ENCODE measurements at regions not wholly inside any gene's neighbourhood (a gene's known extent, or its start where the extent isn't known, plus 50 kb on each side); places are given as distances from the start of the nearest gene placed in this dataset.

DNA sequence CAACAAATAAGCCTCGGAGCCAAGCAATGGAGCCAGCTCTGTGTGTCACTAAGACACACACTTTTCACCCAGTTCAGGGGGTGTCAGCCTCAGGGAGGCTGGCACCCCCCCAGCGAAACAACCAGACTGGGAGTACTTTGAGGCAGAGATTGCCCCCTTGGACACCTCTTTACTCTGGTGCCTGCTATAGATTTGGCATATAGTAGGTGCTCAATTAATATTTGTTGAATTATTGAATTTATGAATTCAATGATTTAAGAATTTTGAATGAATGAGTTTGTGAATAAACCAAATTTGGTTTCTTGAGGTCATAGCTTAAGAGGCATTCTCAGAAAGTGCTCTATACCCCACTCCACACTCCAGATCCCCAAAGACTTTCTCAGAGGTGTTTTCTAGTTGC is 70.3 kb downstream of the OLIG1 start:
- ChIA-PET POLR2A (no interaction called here), CTCF (interaction anchor here (1.3 kb wide), 1 partner anchor 150 kb away, joined by 3 read pairs; no protein-coding TSS in a partner anchor)
- no peaks in the 10 kb centered on the region for H3K4me1 ChIP-seq (ENCODE audit: control insufficient read depth in 1 of 2, insufficient read depth in 2 of 2, low read depth in 1 of 2, low read length in 1 of 2)
- no peak overlapping the region for H3K27ac ChIP-seq (ENCODE audit: low read depth in 2 of 2, low read length in 1 of 2)
- WGBS (ENCODE audit: low lambda C conversion rate), result 10% methylated on average over 2 of the region's 2 CpGs
- no peak overlapping the region for H3K4me3 ChIP-seq (ENCODE audit: low read depth in 2 of 2, low read length in 1 of 2)
- no peaks in the 10 kb centered on the region for H3K79me2 ChIP-seq (ENCODE audit: insufficient read depth)
- no peak overlapping the region for H3K9ac ChIP-seq
- H3K4me2 ChIP-seq, result no peak overlapping the region
- H2AFZ ChIP-seq (ENCODE audit: low read depth), result no peak overlapping the region
- H3K36me3 ChIP-seq (replicated peaks in 1 of 2; ENCODE audit: control insufficient read depth in 1 of 2, insufficient read depth in 2 of 2, low read length in 1 of 2), result no peaks in the 10 kb centered on the region
- no peak for TF ChIP-seq RFX5 (IDR thresholded peaks at IDR 0.05; ENCODE audit: low read length)
- TF ChIP-seq CHD2 (IDR thresholded peaks at IDR 0.05; ENCODE audit: low read length, partially characterized antibody), result no peak
- TF ChIP-seq, protein P1, sequence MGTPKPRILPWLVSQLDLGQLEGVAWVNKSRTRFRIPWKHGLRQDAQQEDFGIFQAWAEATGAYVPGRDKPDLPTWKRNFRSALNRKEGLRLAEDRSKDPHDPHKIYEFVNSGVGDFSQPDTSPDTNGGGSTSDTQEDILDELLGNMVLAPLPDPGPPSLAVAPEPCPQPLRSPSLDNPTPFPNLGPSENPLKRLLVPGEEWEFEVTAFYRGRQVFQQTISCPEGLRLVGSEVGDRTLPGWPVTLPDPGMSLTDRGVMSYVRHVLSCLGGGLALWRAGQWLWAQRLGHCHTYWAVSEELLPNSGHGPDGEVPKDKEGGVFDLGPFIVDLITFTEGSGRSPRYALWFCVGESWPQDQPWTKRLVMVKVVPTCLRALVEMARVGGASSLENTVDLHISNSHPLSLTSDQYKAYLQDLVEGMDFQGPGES (IDR thresholded peaks at IDR 0.05; ENCODE audit: low read depth, low read length), result no peak
- TF ChIP-seq, protein P2, sequence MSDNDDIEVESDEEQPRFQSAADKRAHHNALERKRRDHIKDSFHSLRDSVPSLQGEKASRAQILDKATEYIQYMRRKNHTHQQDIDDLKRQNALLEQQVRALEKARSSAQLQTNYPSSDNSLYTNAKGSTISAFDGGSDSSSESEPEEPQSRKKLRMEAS (IDR thresholded peaks at IDR 0.05; ENCODE audit: low read depth), result no peak
- no peak for TF ChIP-seq MXI1 (IDR thresholded peaks at IDR 0.05; ENCODE audit: low read depth, low read length)
- no peak for TF ChIP-seq NRF1 (IDR thresholded peaks at IDR 0.05; ENCODE audit: low read depth, low read length)
- TF ChIP-seq, protein P3, sequence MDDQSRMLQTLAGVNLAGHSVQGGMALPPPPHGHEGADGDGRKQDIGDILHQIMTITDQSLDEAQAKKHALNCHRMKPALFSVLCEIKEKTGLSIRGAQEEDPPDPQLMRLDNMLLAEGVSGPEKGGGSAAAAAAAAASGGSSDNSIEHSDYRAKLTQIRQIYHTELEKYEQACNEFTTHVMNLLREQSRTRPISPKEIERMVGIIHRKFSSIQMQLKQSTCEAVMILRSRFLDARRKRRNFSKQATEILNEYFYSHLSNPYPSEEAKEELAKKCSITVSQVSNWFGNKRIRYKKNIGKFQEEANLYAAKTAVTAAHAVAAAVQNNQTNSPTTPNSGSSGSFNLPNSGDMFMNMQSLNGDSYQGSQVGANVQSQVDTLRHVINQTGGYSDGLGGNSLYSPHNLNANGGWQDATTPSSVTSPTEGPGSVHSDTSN (IDR thresholded peaks at IDR 0.05), result no peak
- no peak for TF ChIP-seq TCF12 (IDR thresholded peaks at IDR 0.05)
- TF ChIP-seq YY1 (IDR thresholded peaks at IDR 0.05; ENCODE audit: low read depth), result no peak
- TF ChIP-seq, protein P4, sequence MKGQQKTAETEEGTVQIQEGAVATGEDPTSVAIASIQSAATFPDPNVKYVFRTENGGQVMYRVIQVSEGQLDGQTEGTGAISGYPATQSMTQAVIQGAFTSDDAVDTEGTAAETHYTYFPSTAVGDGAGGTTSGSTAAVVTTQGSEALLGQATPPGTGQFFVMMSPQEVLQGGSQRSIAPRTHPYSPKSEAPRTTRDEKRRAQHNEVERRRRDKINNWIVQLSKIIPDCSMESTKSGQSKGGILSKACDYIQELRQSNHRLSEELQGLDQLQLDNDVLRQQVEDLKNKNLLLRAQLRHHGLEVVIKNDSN (IDR thresholded peaks at IDR 0.05; ENCODE audit: borderline replicate concordance, low read depth), result no peak
- no peaks in the 10 kb centered on the region for H3F3A ChIP-seq (replicated peaks; ENCODE audit: insufficient read depth)
- peaks cover 90% of the 10 kb centered on the region for H3K27me3 ChIP-seq (ENCODE audit: insufficient read depth)
- no peaks in the 10 kb centered on the region for H3K9me3 ChIP-seq
- H4K20me1 ChIP-seq (ENCODE audit: insufficient read depth), result no peaks in the 10 kb centered on the region
- DNase-seq, result no peak
- H3K9me2 ChIP-seq, result no peaks in the 10 kb centered on the region

DNA sequence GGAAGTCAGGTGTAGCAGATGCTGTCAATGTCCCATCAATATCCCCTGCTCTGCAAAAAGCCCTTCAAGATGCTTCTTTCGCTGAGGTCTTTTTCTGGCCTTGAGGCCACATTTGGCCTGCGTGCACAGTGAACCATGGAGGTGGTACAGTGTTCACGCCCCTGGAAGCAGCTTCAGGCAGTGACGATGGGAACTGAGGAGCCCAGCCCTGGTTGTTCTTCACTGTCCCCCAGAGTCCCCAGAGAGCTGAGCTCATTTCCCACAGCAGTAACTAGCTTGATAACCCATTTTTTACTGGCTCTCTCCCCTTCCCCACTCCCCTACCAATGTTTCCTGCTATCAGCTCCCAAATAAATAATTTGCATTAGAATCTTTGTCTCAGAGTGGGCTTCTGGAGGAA is 76.5 kb downstream of the OLIG1 start:
- no peak overlapping the region for H3K4me3 ChIP-seq (ENCODE audit: low read depth in 2 of 2, low read length in 1 of 2)
- no peak overlapping the region for H2AFZ ChIP-seq (ENCODE audit: low read depth)
- no peak for DNase-seq
- no peaks in the 10 kb centered on the region for H3F3A ChIP-seq (replicated peaks; ENCODE audit: insufficient read depth)
- CTCF ChIA-PET, result interaction anchor here (1.5 kb wide), 1 partner anchor 27 kb away, joined by 3 read pairs; no protein-coding TSS in a partner anchor
- H3K79me2 ChIP-seq (ENCODE audit: insufficient read depth), result no peaks in the 10 kb centered on the region
- H3K27ac ChIP-seq (ENCODE audit: low read depth in 2 of 2, low read length in 1 of 2), result no peak overlapping the region
- no peaks in the 10 kb centered on the region for H3K36me3 ChIP-seq (replicated peaks in 1 of 2; ENCODE audit: control insufficient read depth in 1 of 2, insufficient read depth in 2 of 2, low read length in 1 of 2)
- WGBS (ENCODE audit: low lambda C conversion rate), result 3% methylated on average over 4 of the region's 4 CpGs
- H3K9ac ChIP-seq, result no peak overlapping the region
- no peaks in the 10 kb centered on the region for H3K9me2 ChIP-seq
- no peaks in the 10 kb centered on the region for H4K20me1 ChIP-seq (ENCODE audit: insufficient read depth)
- POLR2A ChIA-PET, result no interaction called here
- H3K9me3 ChIP-seq, result no peaks in the 10 kb centered on the region
- H3K4me2 ChIP-seq, result no peak overlapping the region
- no peaks in the 10 kb centered on the region for H3K4me1 ChIP-seq (ENCODE audit: control insufficient read depth in 1 of 2, insufficient read depth in 2 of 2, low read depth in 1 of 2, low read length in 1 of 2)
- H3K27me3 ChIP-seq (ENCODE audit: insufficient read depth), result peaks cover 94% of the 10 kb centered on the region
- TF ChIP-seq MXI1 (IDR thresholded peaks at IDR 0.05; ENCODE audit: low read depth, low read length) (no peak), MEF2A (IDR thresholded peaks at IDR 0.05; ENCODE audit: borderline replicate concordance, low read depth) (no peak), SIN3A (IDR thresholded peaks at IDR 0.05; ENCODE audit: borderline replicate concordance, low read depth, low read length) (no peak), GATA2 (CRISPR knock-in tag; IDR thresholded peaks at IDR 0.05) (no peak), FOXM1 (IDR thresholded peaks at IDR 0.05; ENCODE audit: low read depth) (no peak), NFIC (IDR thresholded peaks at IDR 0.05; ENCODE audit: borderline replicate concordance) (no peak), TEAD4 (IDR thresholded peaks at IDR 0.05; ENCODE audit: borderline replicate concordance, insufficient read depth) (no peak)
- TF ChIP-seq, protein P5, sequence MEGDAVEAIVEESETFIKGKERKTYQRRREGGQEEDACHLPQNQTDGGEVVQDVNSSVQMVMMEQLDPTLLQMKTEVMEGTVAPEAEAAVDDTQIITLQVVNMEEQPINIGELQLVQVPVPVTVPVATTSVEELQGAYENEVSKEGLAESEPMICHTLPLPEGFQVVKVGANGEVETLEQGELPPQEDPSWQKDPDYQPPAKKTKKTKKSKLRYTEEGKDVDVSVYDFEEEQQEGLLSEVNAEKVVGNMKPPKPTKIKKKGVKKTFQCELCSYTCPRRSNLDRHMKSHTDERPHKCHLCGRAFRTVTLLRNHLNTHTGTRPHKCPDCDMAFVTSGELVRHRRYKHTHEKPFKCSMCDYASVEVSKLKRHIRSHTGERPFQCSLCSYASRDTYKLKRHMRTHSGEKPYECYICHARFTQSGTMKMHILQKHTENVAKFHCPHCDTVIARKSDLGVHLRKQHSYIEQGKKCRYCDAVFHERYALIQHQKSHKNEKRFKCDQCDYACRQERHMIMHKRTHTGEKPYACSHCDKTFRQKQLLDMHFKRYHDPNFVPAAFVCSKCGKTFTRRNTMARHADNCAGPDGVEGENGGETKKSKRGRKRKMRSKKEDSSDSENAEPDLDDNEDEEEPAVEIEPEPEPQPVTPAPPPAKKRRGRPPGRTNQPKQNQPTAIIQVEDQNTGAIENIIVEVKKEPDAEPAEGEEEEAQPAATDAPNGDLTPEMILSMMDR (IDR thresholded peaks at IDR 0.05), result no peak
- TF ChIP-seq, protein P1 (IDR thresholded peaks at IDR 0.05; ENCODE audit: low read depth, low read length), result no peak
- TF ChIP-seq, protein P6, sequence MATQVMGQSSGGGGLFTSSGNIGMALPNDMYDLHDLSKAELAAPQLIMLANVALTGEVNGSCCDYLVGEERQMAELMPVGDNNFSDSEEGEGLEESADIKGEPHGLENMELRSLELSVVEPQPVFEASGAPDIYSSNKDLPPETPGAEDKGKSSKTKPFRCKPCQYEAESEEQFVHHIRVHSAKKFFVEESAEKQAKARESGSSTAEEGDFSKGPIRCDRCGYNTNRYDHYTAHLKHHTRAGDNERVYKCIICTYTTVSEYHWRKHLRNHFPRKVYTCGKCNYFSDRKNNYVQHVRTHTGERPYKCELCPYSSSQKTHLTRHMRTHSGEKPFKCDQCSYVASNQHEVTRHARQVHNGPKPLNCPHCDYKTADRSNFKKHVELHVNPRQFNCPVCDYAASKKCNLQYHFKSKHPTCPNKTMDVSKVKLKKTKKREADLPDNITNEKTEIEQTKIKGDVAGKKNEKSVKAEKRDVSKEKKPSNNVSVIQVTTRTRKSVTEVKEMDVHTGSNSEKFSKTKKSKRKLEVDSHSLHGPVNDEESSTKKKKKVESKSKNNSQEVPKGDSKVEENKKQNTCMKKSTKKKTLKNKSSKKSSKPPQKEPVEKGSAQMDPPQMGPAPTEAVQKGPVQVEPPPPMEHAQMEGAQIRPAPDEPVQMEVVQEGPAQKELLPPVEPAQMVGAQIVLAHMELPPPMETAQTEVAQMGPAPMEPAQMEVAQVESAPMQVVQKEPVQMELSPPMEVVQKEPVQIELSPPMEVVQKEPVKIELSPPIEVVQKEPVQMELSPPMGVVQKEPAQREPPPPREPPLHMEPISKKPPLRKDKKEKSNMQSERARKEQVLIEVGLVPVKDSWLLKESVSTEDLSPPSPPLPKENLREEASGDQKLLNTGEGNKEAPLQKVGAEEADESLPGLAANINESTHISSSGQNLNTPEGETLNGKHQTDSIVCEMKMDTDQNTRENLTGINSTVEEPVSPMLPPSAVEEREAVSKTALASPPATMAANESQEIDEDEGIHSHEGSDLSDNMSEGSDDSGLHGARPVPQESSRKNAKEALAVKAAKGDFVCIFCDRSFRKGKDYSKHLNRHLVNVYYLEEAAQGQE (IDR thresholded peaks at IDR 0.05; ENCODE audit: low read depth, low read length), result no peak
